Cardiac fibroblast (primary cell): ENCODE measurements at regions not wholly inside any gene's neighbourhood (a gene's known extent, or its start where the extent isn't known, plus 50 kb on each side); places are given as distances from the start of the nearest gene placed in this dataset.
"Not testable (repeated sequence)": the region's sequence is repeated elsewhere in the genome, so short reads cannot be mapped to it uniquely, and the experiment has no call there.

Experiments
- DNase-seq, 2 donors: peaks; one replicate each; pipeline versions ENCODE4 v3.0.0 to v3.0.0-alpha.2; 2010; ENCODE audit warnings: low read depth in 2 of 2
- H3K4me3 ChIP-seq, 2 donors: replicated peaks in 1 of 2; 1 replicate in 1 of 2; 2 replicates in 1 of 2; pipeline ENCODE4 v1.5.1; 2011; ENCODE audit warnings: low read depth in 2 of 2, low read length in 2 of 2, mild to moderate bottlenecking in 2 of 2, moderate library complexity in 1 of 2
- TF ChIP-seq, protein P1 (sequence below): IDR thresholded peaks from one replicate; pipeline ENCODE4 v1.5.1; 2011; ENCODE audit warnings: low read depth, mild to moderate bottlenecking, low read length, inconsistent platforms

DNA sequence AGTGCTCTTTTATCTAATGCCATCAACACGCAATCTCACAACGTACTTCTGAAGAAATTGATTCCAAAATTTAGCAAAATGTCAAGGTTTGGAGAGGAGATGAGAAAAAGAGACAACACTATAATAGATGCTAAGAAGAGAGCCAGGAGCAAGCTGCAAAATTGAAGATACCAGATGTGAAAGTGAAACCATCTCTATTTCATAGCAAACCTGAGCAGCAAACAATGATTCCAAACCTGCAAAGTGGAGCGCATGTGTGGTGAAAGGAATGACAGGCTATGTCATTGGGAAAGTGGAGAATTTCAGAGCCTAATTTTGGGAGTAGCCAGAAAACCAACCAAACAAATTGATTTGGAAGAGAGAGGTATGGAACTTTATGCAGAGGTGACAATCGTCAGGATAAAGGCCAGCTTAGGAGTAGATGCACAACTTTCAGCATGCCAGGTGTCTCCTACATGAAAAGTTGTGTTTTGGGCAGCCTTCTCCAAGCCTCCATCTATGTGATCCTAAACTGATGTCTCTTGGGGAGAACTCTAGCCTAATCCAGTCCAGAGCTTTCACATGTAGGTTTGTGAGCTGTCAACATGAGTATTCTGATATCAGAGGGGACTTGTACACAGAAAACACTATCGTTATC lies 158.4 kb upstream of the FNDC3A start:
- no peak for DNase-seq
- no peak overlapping the region for H3K4me3 ChIP-seq
- TF ChIP-seq, protein P1, sequence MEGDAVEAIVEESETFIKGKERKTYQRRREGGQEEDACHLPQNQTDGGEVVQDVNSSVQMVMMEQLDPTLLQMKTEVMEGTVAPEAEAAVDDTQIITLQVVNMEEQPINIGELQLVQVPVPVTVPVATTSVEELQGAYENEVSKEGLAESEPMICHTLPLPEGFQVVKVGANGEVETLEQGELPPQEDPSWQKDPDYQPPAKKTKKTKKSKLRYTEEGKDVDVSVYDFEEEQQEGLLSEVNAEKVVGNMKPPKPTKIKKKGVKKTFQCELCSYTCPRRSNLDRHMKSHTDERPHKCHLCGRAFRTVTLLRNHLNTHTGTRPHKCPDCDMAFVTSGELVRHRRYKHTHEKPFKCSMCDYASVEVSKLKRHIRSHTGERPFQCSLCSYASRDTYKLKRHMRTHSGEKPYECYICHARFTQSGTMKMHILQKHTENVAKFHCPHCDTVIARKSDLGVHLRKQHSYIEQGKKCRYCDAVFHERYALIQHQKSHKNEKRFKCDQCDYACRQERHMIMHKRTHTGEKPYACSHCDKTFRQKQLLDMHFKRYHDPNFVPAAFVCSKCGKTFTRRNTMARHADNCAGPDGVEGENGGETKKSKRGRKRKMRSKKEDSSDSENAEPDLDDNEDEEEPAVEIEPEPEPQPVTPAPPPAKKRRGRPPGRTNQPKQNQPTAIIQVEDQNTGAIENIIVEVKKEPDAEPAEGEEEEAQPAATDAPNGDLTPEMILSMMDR = no peak

DNA sequence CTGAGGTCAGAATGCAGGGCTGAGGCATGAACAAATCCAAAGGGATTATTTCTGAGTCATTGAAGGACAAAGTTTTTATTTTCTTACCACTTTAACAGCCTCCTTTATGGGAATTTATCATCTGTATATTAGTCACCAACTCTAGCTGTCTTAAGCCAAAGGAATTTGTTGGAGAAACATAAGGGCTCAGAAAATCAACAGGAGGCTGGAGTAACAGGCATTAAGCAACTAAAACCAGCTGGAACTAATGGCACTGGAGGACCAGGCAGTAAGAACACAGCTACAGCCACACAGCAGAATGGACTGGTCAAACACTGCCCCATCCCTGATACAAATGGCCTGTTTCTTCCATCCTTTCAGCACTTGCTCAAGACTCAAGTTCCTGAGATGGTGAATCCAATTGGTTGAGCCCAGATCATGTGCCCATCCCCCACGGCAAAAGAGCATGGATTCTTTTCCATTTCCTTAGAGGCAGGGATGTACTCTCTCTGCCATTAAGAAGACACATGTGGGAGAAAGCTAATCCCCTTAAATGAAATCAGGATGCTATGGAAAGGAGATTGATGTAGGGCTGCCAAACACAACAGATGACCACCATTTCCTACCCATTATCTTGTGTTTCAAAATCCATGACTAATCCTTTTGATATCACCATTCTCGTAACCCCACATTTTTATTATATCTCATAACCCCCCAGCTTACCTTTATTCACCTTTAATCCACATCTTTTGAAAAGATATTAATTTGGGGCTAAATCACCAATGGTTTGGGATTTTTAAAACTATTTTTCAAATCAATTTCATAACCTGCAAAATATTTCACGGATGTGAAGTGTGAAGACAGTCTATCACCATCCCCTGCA lies 157.0 kb upstream of the FNDC3A start:
- DNase-seq = peak; percentile 85 to 94
- no peak overlapping the region for H3K4me3 ChIP-seq
- TF ChIP-seq, protein P1 = no peak

DNA sequence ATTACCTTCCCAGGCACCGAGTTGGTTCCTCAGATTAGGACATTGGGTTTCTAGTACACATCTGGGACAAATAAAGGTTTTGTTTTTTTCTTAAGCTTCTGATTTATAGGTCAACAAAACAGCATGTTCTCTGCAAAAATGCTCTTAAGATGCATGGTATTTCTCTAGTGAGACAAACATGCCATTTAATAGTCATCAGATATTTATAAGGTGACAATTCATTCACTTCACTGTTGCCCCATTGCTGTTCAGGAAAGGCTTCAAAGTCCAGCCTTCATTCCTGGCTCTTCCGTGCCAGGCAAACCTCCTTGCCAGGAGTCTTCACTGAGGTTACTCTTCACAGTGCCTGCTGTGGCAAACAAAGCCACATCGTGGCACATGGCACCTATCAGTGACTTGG lies 156.3 kb upstream of the FNDC3A start:
- no peak overlapping the region for H3K4me3 ChIP-seq
- DNase-seq = no peak
- TF ChIP-seq, protein P1 = no peak

DNA sequence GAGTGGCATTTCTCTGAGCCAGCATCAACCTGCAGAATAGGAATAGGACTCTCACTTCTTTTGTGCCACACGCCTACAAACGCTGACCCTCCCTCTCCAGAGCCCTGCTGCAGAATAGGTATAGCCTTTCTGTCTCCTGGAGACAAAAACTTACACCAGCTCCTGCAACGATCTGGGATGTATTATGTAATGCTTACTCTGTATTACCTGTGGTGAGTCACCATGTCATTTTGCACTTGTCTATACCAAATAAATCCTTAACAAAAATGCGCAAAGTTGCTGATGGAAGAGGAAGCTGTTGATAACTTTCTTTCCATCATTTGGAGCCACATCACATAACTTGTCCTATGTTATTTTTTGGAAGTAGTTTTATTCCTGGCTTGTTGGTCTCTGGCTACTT lies 155.8 kb upstream of the FNDC3A start:
- TF ChIP-seq, protein P1 = no peak
- no peak for DNase-seq
- no peak overlapping the region for H3K4me3 ChIP-seq

DNA sequence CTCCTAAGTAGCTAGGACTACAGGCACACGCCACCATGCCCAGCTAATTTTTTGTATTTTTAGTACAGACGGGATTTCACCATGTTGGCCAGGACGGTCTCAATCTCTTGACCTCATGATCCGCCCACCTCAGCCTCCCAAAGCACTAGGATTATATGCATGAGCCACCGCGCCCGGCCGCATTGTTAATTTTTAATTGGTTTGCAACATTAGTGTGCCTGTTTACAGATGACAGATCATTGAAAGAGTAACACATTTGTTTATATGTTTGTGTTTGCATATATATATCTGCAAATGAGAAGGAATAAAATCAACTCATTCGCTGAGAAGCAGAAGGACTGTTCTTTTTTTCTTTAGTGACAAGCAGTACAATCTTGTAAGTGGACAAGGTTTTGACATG lies 152.2 kb upstream of the FNDC3A start:
- H3K4me3 ChIP-seq, DNase-seq: not testable (repeated sequence)

DNA sequence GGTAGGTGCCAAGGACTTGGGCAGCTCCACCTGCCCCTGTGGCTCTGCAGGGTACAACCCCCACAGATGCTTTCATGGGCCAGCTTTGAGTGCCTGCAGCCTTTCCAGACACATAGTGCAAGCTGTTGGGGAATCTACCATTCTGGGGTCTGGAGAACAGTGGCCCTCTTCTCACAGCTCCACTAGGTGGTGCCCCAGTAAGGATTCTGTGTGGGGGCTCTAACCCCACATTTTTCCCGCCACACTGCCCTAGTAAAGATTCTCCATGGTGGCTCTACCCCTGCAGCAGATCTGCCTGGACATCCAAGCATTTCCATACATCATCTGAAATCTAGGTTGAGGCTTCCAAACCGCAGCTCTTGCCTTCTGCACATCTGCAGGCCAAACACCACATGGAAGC lies 149.7 kb upstream of the FNDC3A start:
- no peak overlapping the region for H3K4me3 ChIP-seq
- DNase-seq = no peak
- TF ChIP-seq, protein P1 = no peak

DNA sequence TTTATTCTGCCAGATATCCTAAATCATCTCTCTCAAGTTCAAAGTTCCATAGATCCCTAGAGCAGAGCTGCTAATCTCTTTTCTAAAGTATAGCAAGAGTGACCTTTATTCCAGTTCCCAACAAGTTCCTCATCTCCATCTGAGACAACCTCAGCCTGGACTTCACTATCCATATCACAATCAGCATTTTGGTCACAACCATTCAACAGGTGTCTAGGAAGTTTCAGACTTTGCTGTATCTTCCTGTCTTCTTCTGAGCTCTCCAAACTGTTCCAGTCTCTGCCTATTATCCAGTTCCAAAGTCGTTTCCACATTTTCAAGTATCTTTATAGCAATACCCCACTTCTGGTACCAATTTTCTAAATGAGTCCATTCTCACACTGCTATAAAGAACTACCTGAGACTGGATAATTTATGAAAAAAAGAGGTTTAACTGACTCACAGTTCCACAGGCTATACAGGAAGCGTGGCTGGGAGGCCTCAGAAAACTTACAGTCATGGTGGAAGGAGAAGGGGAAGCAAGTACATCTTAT lies 148.7 kb upstream of the FNDC3A start:
- H3K4me3 ChIP-seq, DNase-seq: not testable (repeated sequence)

DNA sequence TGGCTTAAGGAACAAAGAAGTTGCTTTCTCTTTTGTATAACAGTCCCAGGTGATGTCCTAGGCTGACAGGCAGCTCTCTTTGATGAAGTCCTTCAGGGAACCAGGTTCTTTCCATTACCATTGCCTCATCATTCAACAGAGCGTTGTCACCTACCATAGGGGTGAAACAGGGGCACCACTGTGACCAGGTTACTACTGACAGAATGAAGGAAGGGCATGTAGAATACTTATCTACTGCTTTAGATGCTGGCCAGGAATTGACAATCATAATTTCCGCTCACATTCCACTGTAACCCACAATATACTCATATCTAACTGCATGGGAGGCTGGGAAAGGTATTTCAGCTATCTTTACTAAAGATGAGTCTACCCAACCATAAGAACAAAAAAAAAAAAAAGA lies 148.0 kb upstream of the FNDC3A start:
- no peak for DNase-seq
- H3K4me3 ChIP-seq = no peak overlapping the region
- TF ChIP-seq, protein P1 = no peak
